ENCODE measurements at regions not wholly inside any gene's neighbourhood (a gene's known extent, or its start where the extent isn't known, plus 50 kb on each side); places are given as distances from the start of the nearest gene placed in this dataset.

GRCh38 chr13:64272681-64273080, 2857.0 kb upstream of the PCDH20 start:
- no peak for FAIRE-seq

GRCh38 chr13:64266024-64266423, 2850.4 kb upstream of the PCDH20 start:
- H3K79me2 ChIP-seq (ENCODE audit: control insufficient read depth, insufficient read depth, low read length), result no peaks in the 10 kb centered on the region
- no TSS peak for BruUV-seq (replicated peaks)
- intact Hi-C loops (cut with micrococcal nuclease) (no loop called here), dilution Hi-C loops (cut with MboI; ENCODE audit: extremely low pct_ligation_motif_present, low sequenced_read_pairs) (no loop called here)
- no peaks in the 10 kb centered on the region for H3K9me1 ChIP-seq (replicated peaks; ENCODE audit: control insufficient read depth, extremely low read depth, insufficient read depth, low read length)
- no peak overlapping the region for H3K4me2 ChIP-seq (ENCODE audit: insufficient read depth, low read length)
- no peaks in the 10 kb centered on the region for H3K36me3 ChIP-seq (ENCODE audit: control insufficient read depth in 2 of 2, extremely low read depth in 1 of 2, insufficient read depth in 2 of 2, low read length in 2 of 2)
- FAIRE-seq, result no peak
- no peaks in the 10 kb centered on the region for H3K9me3 ChIP-seq (replicated peaks; ENCODE audit: control insufficient read depth, insufficient read depth, low read length)
- H4K20me1 ChIP-seq (replicated peaks; ENCODE audit: control insufficient read depth, extremely low read depth, insufficient read depth, low read length), result no peaks in the 10 kb centered on the region
- TF ChIP-seq MYC (IDR thresholded peaks at IDR 0.05; ENCODE audit: low read depth, low read length) (no peak), EZH2 (IDR thresholded peaks at IDR 0.05; ENCODE audit: borderline replicate concordance, low read depth, low read length, severe bottlenecking) (no peak), FOS (IDR thresholded peaks at IDR 0.05; ENCODE audit: borderline replicate concordance, insufficient read depth, low read length) (no peak), JUN (IDR thresholded peaks at IDR 0.05; ENCODE audit: borderline replicate concordance, insufficient read depth, insufficient read length, low read depth) (no peak), POLR2AphosphoS5 (IDR thresholded peaks at IDR 0.05; ENCODE audit: insufficient read depth, low read depth, low read length) (no peak), POLR2A (IDR thresholded peaks at IDR 0.05; ENCODE audit: low read depth, low read length) (no peak), GATA2 (IDR thresholded peaks at IDR 0.05; ENCODE audit: insufficient read depth, insufficient read length, low read depth, low read length) (no peak), MAX (IDR thresholded peaks at IDR 0.05; ENCODE audit: insufficient read depth, insufficient read length) (no peak)
- TF ChIP-seq, protein P1, sequence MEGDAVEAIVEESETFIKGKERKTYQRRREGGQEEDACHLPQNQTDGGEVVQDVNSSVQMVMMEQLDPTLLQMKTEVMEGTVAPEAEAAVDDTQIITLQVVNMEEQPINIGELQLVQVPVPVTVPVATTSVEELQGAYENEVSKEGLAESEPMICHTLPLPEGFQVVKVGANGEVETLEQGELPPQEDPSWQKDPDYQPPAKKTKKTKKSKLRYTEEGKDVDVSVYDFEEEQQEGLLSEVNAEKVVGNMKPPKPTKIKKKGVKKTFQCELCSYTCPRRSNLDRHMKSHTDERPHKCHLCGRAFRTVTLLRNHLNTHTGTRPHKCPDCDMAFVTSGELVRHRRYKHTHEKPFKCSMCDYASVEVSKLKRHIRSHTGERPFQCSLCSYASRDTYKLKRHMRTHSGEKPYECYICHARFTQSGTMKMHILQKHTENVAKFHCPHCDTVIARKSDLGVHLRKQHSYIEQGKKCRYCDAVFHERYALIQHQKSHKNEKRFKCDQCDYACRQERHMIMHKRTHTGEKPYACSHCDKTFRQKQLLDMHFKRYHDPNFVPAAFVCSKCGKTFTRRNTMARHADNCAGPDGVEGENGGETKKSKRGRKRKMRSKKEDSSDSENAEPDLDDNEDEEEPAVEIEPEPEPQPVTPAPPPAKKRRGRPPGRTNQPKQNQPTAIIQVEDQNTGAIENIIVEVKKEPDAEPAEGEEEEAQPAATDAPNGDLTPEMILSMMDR (IDR thresholded peaks at IDR 0.05; ENCODE audit: extremely low read depth in 1 of 2, insufficient read depth in 1 of 2, low read depth in 1 of 2, low read length in 2 of 2), result no peak
- H3K27me3 ChIP-seq (ENCODE audit: control insufficient read depth in 2 of 2, insufficient read depth in 2 of 2, low read length in 2 of 2), result no peaks in the 10 kb centered on the region
- CTCF ChIA-PET, result no interaction called here
- H3K9ac ChIP-seq (replicated peaks; ENCODE audit: extremely low read depth, insufficient read depth, low read length), result no peak overlapping the region
- POLR2A ChIA-PET, result no interaction called here
- H2AFZ ChIP-seq (ENCODE audit: low read depth, low read length), result no peak overlapping the region
- no peak overlapping the region for H3K4me3 ChIP-seq (replicated peaks in 1 of 3; ENCODE audit: insufficient read depth in 1 of 3, low read depth in 1 of 3, low read length in 3 of 3)
- no peak overlapping the region for H3K27ac ChIP-seq (ENCODE audit: insufficient read depth, low read depth, low read length)
- no peaks in the 10 kb centered on the region for H3K4me1 ChIP-seq (ENCODE audit: control insufficient read depth, extremely low read depth, insufficient read depth, low read length)
- DNase-seq (ENCODE audit: low read depth, low spot score), result no peak

More at GRCh38 chr13:64272681-64273080, 2857.0 kb upstream of the PCDH20 start:
- no peak for DNase-seq (ENCODE audit: low read depth, low spot score)
- CTCF ChIA-PET, result interaction anchor here (0.7 kb wide), 1 partner anchor 18 kb away, joined by 3 read pairs; no protein-coding TSS in a partner anchor
- Histone ChIP-seq H3K4me3 (replicated peaks in 1 of 3; ENCODE audit: insufficient read depth in 1 of 3, low read depth in 1 of 3, low read length in 3 of 3) (no peak overlapping the region), H3K27me3 (ENCODE audit: control insufficient read depth in 2 of 2, insufficient read depth in 2 of 2, low read length in 2 of 2) (no peaks in the 10 kb centered on the region), H3K4me2 (ENCODE audit: insufficient read depth, low read length) (no peak overlapping the region), H3K27ac (ENCODE audit: insufficient read depth, low read depth, low read length) (no peak overlapping the region), H4K20me1 (replicated peaks; ENCODE audit: control insufficient read depth, extremely low read depth, insufficient read depth, low read length) (no peaks in the 10 kb centered on the region), H3K9ac (replicated peaks; ENCODE audit: extremely low read depth, insufficient read depth, low read length) (no peak overlapping the region), H3K9me1 (replicated peaks; ENCODE audit: control insufficient read depth, extremely low read depth, insufficient read depth, low read length) (no peaks in the 10 kb centered on the region), H3K9me3 (replicated peaks; ENCODE audit: control insufficient read depth, insufficient read depth, low read length) (no peaks in the 10 kb centered on the region), H3K4me1 (ENCODE audit: control insufficient read depth, extremely low read depth, insufficient read depth, low read length) (no peaks in the 10 kb centered on the region), H3K36me3 (ENCODE audit: control insufficient read depth in 2 of 2, extremely low read depth in 1 of 2, insufficient read depth in 2 of 2, low read length in 2 of 2) (no peaks in the 10 kb centered on the region), H3K79me2 (ENCODE audit: control insufficient read depth, insufficient read depth, low read length) (no peaks in the 10 kb centered on the region), H2AFZ (ENCODE audit: low read depth, low read length) (no peak overlapping the region)
- TF ChIP-seq POLR2A (IDR thresholded peaks at IDR 0.05; ENCODE audit: low read depth, low read length) (no peak), MAX (IDR thresholded peaks at IDR 0.05; ENCODE audit: insufficient read depth, insufficient read length) (no peak), EZH2 (IDR thresholded peaks at IDR 0.05; ENCODE audit: borderline replicate concordance, low read depth, low read length, severe bottlenecking) (no peak), GATA2 (IDR thresholded peaks at IDR 0.05; ENCODE audit: insufficient read depth, insufficient read length, low read depth, low read length) (no peak)
- no TSS peak for BruUV-seq (replicated peaks)
- dilution Hi-C loops (cut with MboI; ENCODE audit: extremely low pct_ligation_motif_present, low sequenced_read_pairs), result no loop called here
- POLR2A ChIA-PET, result interaction anchor here (0.6 kb wide), 1 partner anchor 20 kb away, joined by 6 read pairs; no protein-coding TSS in a partner anchor
- intact Hi-C loops (cut with micrococcal nuclease), result no loop called here

All from endothelial cell of umbilical vein (primary cell).